Activated CD8-positive, alpha-beta T cell treated with anti-CD3 and anti-CD28 coated beads, Interleukin-2, amount 10 ng/mL, durations not matched to agents 7 days and 5 days (primary cell): ENCODE measurements at regions not wholly inside any gene's neighbourhood (a gene's known extent, or its start where the extent isn't known, plus 50 kb on each side); places are given as distances from the start of the nearest gene placed in this dataset.

Source experiments
- ATAC-seq: fragments of 150-1000 bp; cut with Tn5 transposase; one replicate; pipeline ENCODE4 v1.10.0; 2021; ENCODE audit warnings: moderate library complexity
- CTCF ChIA-PET: fragments of 350-600 bp; sonication (Branson Sonifier 250); formaldehyde crosslinking; loops from one replicate; lab custom pipeline; 2021; ENCODE audit warnings: antibody characterized with exemption; lab: Charles Lee
- POLR2A ChIA-PET: fragments of 350-600 bp; sonication (Branson Sonifier 250); formaldehyde crosslinking; loops from one replicate; lab custom pipeline; 2021; ENCODE audit warnings: antibody characterized with exemption; lab: Charles Lee
- DNase-seq: peaks from one replicate; pipeline ENCODE4 v3.0.0-alpha.2; 2020
- H3K27ac Mint-ChIP-seq: one replicate; pipeline ENCODE4 v1.8.0; 2021; ENCODE audit warnings: mild to moderate bottlenecking, mixed read lengths
- H3K27me3 Mint-ChIP-seq: one replicate; pipeline ENCODE4 v1.8.0; 2021; ENCODE audit warnings: low read depth, mixed read lengths
- H3K36me3 Mint-ChIP-seq: one replicate; pipeline ENCODE4 v1.8.0; 2021; ENCODE audit warnings: low read depth, mixed read lengths
- H3K4me1 Mint-ChIP-seq: one replicate; pipeline ENCODE4 v1.8.0; 2021; ENCODE audit warnings: low read depth, mixed read lengths
- H3K4me3 Mint-ChIP-seq: one replicate; pipeline ENCODE4 v1.8.0; 2021; ENCODE audit warnings: mild to moderate bottlenecking, mixed read lengths
- H3K9me3 Mint-ChIP-seq: one replicate; pipeline ENCODE4 v1.8.0; 2022; ENCODE audit warnings: mixed read lengths; ENCODE audit not compliant: insufficient read depth

DNA sequence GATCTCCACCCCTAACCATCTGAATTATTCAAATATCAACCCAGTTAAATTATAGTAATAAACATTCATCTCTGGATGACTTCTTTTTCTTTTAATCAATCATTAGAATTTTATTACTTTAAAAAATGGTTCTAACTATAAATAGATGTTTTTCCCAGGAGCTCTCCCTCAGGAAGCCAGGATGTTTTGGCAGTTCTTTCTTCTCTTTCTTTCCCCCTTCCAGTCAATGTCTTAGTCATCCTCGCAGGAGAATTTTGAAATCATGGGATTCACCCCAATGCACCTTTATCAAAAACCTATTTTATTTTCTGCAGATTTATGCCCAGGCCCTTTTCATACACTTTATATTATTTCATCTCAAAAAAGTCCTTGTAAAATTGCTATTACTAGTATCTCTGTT is 711.6 kb downstream of the CDH11 start:
- peaks cover 32% of the 10 kb centered on the region for H3K9me3 Mint-ChIP-seq
- H3K36me3 Mint-ChIP-seq = no peaks in the 10 kb centered on the region
- no peak overlapping the region for H3K27ac Mint-ChIP-seq
- DNase-seq (no peak), ATAC-seq (no peak)
- ChIA-PET POLR2A (no interaction called here), CTCF (no interaction called here)
- no peak overlapping the region for H3K4me3 Mint-ChIP-seq
- H3K4me1 Mint-ChIP-seq = no peaks in the 10 kb centered on the region
- no peaks in the 10 kb centered on the region for H3K27me3 Mint-ChIP-seq

- CTCF ChIA-PET = no interaction called here
- Mint-ChIP-seq H3K9me3 (peaks cover 30% of the 10 kb centered on the region), H3K4me3 (no peak overlapping the region), H3K4me1 (no peaks in the 10 kb centered on the region), H3K27ac (no peak overlapping the region), H3K36me3 (no peaks in the 10 kb centered on the region), H3K27me3 (no peaks in the 10 kb centered on the region)
- DNase-seq (no peak), ATAC-seq (no peak)
- POLR2A ChIA-PET = no interaction called here
Measured at GRCh38 chr16:64409783-64410210, 712.1 kb downstream of the CDH11 start.

DNA sequence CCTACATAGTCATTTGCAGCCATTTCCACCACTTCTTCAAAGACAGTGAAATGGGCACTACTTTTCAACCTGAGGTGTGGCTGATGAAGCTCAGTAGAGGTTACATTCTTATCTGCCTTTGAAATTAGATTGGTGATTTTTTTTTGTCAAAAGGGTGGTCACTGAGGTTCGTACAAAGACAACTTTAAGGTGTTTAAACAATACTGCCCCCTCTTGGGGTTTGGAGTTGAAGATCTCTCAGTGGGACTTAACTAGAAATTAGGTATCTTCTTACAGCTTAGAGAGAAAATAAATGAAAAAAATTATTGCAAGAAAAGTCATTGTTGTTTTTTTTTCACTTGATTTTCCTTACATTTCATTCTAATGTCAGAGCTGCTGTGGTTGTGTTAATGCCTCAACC is 713.2 kb downstream of the CDH11 start:
- H3K36me3 Mint-ChIP-seq = no peaks in the 10 kb centered on the region
- no peaks in the 10 kb centered on the region for H3K27me3 Mint-ChIP-seq
- H3K9me3 Mint-ChIP-seq = peaks cover 30% of the 10 kb centered on the region
- no peak for DNase-seq
- no peak overlapping the region for H3K27ac Mint-ChIP-seq
- H3K4me3 Mint-ChIP-seq = no peak overlapping the region
- no peak for ATAC-seq
- CTCF ChIA-PET = no interaction called here
- POLR2A ChIA-PET = no interaction called here
- no peaks in the 10 kb centered on the region for H3K4me1 Mint-ChIP-seq

DNA sequence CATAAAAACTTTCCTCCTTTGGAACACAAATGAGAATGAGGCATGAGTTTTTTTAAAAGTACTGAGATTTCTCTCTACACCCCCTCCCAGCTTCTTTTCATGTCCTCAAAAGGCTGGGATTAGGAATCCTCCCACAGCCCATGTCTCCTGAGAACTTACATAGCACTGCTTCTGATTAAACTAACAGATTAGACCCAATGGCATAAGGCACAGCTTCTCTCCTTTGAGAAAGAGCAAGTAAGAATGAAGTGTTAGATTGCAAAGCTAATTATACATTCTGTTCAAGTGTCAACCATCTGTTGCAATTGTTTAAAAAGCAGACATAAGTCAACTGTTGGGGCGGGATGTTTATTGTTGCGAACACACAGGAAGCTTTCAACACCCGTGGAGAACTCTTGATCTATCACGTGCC is 715.1 kb downstream of the CDH11 start:
- Mint-ChIP-seq H3K36me3 (no peaks in the 10 kb centered on the region), H3K9me3 (peaks cover 33% of the 10 kb centered on the region), H3K4me3 (no peak overlapping the region), H3K27me3 (no peaks in the 10 kb centered on the region), H3K4me1 (no peaks in the 10 kb centered on the region), H3K27ac (no peak overlapping the region)
- ChIA-PET POLR2A (no interaction called here), CTCF (no interaction called here)
- ATAC-seq = no peak
- DNase-seq = no peak

- POLR2A ChIA-PET = no interaction called here
- Mint-ChIP-seq H3K36me3 (no peaks in the 10 kb centered on the region), H3K27me3 (no peaks in the 10 kb centered on the region), H3K9me3 (peaks cover 18% of the 10 kb centered on the region), H3K4me1 (no peaks in the 10 kb centered on the region), H3K27ac (no peak overlapping the region), H3K4me3 (no peak overlapping the region)
- CTCF ChIA-PET = no interaction called here
- DNase-seq (no peak), ATAC-seq (no peak)
Measured at GRCh38 chr16:64403352-64403751, 718.5 kb downstream of the CDH11 start.

DNA sequence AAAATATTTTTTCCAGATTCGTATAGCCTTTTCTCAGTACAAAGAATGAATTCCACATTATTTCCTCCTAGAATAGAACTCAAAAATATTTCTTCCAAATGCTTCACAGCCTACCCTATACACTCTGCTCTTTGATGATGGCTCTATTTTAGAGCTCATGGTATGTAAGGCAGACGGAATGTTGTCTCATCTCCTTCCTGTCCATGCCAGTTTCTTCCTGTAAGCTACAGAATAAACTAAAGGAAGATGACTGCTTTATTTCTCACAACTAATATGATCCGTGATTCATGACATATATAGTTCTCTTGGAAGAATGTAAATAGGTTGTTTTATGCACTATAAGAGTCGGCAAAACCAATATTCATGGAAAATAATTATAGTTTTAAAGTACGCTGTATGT is 723.1 kb downstream of the CDH11 start:
- H3K27me3 Mint-ChIP-seq = no peaks in the 10 kb centered on the region
- H3K4me3 Mint-ChIP-seq = no peak overlapping the region
- CTCF ChIA-PET = no interaction called here
- no peak for DNase-seq
- ATAC-seq = no peak
- no peaks in the 10 kb centered on the region for H3K36me3 Mint-ChIP-seq
- H3K9me3 Mint-ChIP-seq = peaks cover 13% of the 10 kb centered on the region
- H3K27ac Mint-ChIP-seq = no peak overlapping the region
- H3K4me1 Mint-ChIP-seq = no peaks in the 10 kb centered on the region
- POLR2A ChIA-PET = no interaction called here

DNA sequence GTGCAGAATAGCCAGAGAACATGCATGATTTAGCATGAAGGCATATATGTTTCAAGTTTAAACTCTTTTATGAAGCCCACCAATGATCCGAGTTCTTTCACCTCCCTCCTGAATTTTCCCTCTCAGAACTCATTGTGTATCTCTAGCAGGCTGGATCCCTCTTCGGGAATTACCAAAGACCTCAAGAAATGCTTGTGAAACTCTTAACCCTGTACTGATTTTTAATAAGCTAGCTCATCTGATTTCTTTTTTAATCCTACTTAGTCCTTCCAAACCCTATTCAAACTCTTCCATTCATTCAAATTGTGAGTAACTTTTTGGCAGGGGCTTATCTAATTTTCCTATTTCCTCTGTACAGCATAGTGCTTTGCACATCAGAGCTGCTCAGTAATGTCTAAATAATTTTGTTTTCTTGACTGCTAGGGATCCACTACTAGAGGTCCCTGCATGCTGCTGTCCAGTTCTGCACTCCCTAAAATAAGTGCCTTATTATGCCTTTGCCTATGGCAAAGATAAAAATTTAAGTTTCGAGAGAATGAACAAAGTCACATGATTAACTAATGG is 723.8 kb downstream of the CDH11 start:
- H3K4me3 Mint-ChIP-seq = no peak overlapping the region
- H3K36me3 Mint-ChIP-seq = no peaks in the 10 kb centered on the region
- ChIA-PET POLR2A (no interaction called here), CTCF (no interaction called here)
- H3K9me3 Mint-ChIP-seq = peaks cover 8% of the 10 kb centered on the region
- DNase-seq (no peak), ATAC-seq (no peak)
- no peaks in the 10 kb centered on the region for H3K27me3 Mint-ChIP-seq
- H3K4me1 Mint-ChIP-seq = no peaks in the 10 kb centered on the region
- no peak overlapping the region for H3K27ac Mint-ChIP-seq

DNA sequence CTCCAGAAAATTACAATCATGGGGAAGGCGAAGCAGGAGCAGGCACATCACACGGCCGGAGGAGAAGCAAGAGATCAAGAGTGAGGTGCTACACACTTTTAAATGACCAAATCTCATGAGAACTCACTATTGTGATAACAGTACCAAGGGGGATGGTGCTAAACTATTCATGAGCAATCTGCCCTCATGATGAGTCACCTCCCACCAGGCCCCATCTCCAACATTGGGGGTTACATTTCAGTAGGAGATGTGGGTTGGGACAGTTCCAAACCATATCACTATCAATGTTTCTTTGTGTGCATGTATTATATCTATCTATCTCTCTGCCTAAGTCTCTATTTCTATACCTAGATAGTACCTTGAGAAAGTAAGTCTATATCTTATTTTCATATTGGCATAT is 724.8 kb downstream of the CDH11 start:
- Mint-ChIP-seq H3K4me1 (no peaks in the 10 kb centered on the region), H3K27me3 (no peaks in the 10 kb centered on the region), H3K4me3 (no peak overlapping the region), H3K9me3 (peaks cover 8% of the 10 kb centered on the region), H3K27ac (no peak overlapping the region), H3K36me3 (no peaks in the 10 kb centered on the region)
- ChIA-PET POLR2A (no interaction called here), CTCF (no interaction called here)
- no peak for ATAC-seq
- DNase-seq = no peak

DNA sequence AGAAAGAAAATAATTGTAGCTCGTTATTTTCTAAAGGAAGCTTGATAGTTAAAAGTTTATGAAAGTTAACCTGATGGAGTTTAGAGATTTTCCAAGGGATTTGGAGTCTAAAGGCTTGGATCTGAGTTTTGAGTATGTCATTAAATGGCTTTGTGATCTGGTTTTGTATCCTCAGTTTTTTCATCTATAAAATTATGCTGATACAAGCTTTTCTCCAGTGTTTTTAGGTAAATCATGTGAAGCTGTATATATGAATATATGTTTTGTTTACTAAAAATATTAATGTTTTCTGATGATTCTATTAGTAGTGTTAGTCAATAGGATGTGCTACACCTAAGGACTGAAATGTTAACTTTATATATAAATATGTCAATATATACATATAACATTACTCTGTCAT is 727.8 kb downstream of the CDH11 start:
- Mint-ChIP-seq H3K27me3 (no peaks in the 10 kb centered on the region), H3K4me3 (no peak overlapping the region), H3K9me3 (peaks cover 21% of the 10 kb centered on the region), H3K27ac (no peak overlapping the region), H3K4me1 (no peaks in the 10 kb centered on the region), H3K36me3 (no peaks in the 10 kb centered on the region)
- POLR2A ChIA-PET = no interaction called here
- no peak for ATAC-seq
- DNase-seq = no peak
- CTCF ChIA-PET = no interaction called here

GRCh38 chr16:64392456-64392855 is 729.4 kb downstream of the CDH11 start:
- Mint-ChIP-seq H3K9me3 (peaks cover 21% of the 10 kb centered on the region), H3K36me3 (no peaks in the 10 kb centered on the region), H3K4me3 (no peak overlapping the region), H3K27ac (no peak overlapping the region), H3K27me3 (no peaks in the 10 kb centered on the region), H3K4me1 (no peaks in the 10 kb centered on the region)
- POLR2A ChIA-PET = no interaction called here
- DNase-seq (no peak), ATAC-seq (no peak)
- CTCF ChIA-PET = no interaction called here

DNA sequence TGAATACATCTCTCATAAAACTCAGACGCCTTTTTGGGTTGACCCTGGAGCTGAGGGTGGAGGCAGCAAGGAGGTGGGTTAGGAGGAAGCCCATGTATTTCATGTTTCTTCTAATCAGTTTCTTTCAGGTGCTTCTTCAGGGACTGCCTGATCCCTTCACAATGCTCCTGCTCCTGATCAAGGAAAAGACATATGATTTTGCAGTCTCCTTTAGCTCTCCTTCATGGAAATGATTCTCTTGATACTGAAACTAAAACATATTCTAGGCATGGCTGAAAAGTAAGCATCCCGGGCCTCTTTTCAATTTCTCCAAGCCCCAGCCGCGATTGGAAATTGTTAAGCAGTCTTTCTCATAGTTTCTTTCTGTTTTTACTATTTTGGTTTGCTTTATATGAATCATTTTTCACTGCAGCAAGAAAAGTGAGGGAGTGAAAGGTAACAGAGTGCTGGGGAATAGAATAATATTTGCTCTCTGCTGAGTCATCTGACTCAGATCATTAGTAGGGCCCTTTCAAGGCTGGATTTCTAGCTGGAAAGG is 730.7 kb downstream of the CDH11 start:
- H3K27ac Mint-ChIP-seq = no peak overlapping the region
- ChIA-PET POLR2A (no interaction called here), CTCF (no interaction called here)
- peaks cover 24% of the 10 kb centered on the region for H3K9me3 Mint-ChIP-seq
- no peaks in the 10 kb centered on the region for H3K36me3 Mint-ChIP-seq
- H3K4me1 Mint-ChIP-seq = no peaks in the 10 kb centered on the region
- ATAC-seq (no peak), DNase-seq (no peak)
- H3K4me3 Mint-ChIP-seq = no peak overlapping the region
- no peaks in the 10 kb centered on the region for H3K27me3 Mint-ChIP-seq

DNA sequence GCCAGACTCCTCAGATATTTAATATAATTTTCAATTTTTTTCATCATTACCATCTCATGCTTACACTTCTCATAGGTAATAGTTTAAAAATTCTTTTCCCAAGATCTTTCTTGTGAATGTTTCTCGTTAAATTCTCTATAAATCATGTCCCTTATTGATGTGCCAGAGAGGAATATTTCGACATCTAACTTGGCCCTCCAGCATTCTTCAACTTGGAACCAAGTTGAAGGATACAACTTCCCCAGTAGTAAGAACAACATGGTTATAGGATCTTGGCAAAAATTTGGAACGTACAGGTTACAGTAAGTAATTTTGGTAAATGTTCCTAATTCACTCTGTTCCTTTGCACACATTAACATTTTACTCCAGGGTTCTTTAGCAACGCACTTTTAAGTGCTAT is 731.8 kb downstream of the CDH11 start:
- Mint-ChIP-seq H3K36me3 (no peaks in the 10 kb centered on the region), H3K27me3 (no peaks in the 10 kb centered on the region), H3K9me3 (peaks cover 24% of the 10 kb centered on the region), H3K4me1 (no peaks in the 10 kb centered on the region), H3K27ac (no peak overlapping the region), H3K4me3 (no peak overlapping the region)
- CTCF ChIA-PET = no interaction called here
- DNase-seq (no peak), ATAC-seq (no peak)
- POLR2A ChIA-PET = no interaction called here

DNA sequence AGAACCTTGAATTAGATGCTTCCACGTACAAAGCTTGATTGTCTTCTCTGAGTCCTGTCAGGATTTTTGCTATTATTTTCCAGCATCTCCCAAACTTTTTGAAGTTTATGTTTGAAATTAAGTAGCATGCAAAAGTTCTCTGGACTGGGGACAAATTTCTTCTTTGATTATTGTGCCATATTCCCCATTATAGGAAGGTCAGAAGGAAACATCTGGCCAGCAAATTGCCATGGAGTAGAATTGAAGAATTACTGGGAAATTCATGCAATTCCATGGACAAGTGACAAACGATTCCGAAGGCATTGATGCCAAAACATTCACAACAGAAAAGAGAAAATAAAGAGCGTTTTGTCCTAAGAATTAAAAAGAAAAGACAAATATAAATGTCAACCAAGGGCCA is 737.2 kb downstream of the CDH11 start:
- CTCF ChIA-PET = no interaction called here
- no peak for DNase-seq
- POLR2A ChIA-PET = no interaction called here
- no peak for ATAC-seq
- Mint-ChIP-seq H3K36me3 (no peaks in the 10 kb centered on the region), H3K9me3 (peaks cover 21% of the 10 kb centered on the region), H3K4me1 (no peaks in the 10 kb centered on the region), H3K27ac (no peak overlapping the region), H3K27me3 (no peaks in the 10 kb centered on the region), H3K4me3 (no peak overlapping the region)
